Middle frontal gyrus (tissue), 1 donor: ENCODE measurements at regions not wholly inside any gene's neighbourhood (a gene's known extent, or its start where the extent isn't known, plus 50 kb on each side); places are given as distances from the start of the nearest gene placed in this dataset.
"Not testable (repeated sequence)": the region's sequence is repeated elsewhere in the genome, so short reads cannot be mapped to it uniquely, and the experiment has no call there.

Experiments used
- DNase-seq: peaks from one replicate; pipeline ENCODE4 v3.0.0-alpha.2; 2015; ENCODE audit warnings: low spot score; ENCODE audit errors: extremely low spot score

- no peak for DNase-seq
Measured at GRCh38 chr2:5203134-5203755, 488.9 kb upstream of the SOX11 start.

DNA sequence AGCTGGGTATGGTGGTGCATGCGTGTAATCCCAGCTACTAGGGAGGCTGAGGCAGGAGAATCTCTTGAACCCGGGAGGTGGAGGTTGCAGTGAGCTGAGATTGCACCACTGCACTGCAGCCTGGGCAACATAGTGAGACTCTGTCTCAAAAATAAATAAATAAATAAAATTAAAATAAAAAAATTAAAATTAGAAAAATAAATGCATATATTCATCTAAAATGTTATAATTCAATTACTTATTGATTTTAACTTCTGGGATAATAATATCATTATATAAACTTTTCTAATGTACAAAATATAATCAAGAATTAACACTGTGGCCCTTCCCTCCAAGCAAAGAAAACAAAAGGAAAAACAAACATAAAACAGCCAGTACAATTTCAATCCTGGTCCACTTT lies 485.4 kb upstream of the SOX11 start:
- DNase-seq = not testable (repeated sequence)

DNA sequence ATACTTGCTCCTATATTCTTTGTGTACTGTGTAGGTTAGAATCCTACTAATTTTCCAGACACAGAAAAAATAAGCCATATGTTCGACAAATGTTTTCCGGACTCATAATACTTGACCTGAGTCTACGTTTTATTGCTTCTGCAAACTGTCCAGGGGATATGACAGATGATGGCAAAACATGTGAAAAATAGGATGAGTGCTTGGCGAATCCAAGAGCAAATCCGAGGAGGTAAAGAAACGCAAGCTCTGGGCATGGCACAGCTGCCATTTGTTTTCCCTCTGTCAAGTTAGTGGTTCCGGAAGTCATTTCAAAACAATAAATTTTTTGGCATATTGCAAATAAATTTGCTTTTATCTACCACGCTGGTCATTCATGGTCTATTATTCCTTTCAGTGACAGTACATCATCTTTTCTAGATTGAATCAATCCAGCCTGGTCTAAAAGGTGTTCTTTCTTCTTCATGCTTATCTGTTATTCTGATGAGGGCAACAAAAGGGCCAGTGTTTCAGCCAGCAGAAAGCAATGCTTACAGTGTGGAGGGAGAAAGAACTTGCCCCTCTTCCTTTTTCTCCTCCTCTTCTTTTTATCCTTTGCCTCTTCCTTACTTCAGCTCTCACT lies 476.1 kb upstream of the SOX11 start:
- no peak for DNase-seq

GRCh38 chr2:5227062-5227699 lies 465.0 kb upstream of the SOX11 start:
- no peak for DNase-seq

DNA sequence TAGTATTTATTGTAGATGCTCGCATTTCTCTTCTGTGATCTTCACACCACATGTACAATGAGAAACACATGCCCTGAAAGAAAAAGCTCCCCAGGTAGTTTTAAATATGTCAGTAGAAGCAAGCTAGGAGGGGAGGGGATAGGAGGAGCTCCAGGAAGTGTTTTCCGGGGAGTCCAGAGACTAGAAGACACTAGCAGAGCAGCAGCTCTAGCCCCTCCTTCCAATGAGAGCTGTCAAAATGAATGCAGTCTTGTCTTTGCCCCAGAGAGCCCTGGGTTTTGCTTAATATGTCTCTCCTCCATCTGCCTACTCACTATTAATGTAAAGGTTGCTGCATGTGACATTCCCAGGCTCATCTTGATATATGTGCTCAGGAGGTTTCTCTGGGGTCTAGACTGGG lies 462.6 kb upstream of the SOX11 start:
- DNase-seq = no peak

DNA sequence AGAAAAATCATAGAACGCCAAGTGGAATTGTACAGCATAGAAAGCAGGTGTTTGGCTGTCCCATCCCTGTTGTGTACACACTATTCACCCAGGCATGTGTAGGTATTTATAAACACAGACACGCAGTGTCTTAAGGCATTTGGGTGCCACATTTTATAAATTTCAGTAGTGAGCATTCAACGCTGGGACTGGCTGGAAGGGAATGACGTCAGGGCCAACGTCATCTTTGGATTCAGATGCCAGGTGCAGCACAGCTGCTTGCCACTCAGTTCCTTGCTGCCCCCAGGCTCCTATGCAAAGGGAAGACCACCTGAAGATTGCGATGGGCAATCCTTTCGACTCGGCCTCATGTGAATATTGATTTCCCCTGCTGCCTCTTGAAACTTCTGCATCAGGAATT lies 461.7 kb upstream of the SOX11 start:
- no peak for DNase-seq

- DNase-seq = no peak
Measured at GRCh38 chr2:5230855-5231254, 461.3 kb upstream of the SOX11 start.

- no peak for DNase-seq
Measured at GRCh38 chr2:5231287-5231686, 460.9 kb upstream of the SOX11 start.

DNA sequence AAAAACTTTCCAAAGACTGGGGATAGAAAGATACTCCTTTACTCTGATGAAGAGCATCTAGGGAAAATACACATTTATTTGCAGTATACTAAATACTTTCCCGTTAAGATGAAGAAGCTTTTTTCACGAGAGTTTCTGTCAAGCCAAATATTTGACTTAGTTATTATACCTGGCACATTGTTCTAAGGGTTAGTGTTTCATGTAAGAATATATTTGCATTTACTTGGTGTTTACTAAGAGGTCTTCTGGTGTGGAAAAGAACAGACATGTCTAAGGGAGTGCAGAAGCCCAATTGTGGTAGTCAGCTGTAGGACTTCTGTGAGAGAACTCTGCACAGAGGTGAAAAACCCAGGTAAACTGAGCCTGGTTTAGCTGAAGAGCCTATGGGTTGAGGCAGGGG lies 457.6 kb upstream of the SOX11 start:
- DNase-seq = no peak

DNA sequence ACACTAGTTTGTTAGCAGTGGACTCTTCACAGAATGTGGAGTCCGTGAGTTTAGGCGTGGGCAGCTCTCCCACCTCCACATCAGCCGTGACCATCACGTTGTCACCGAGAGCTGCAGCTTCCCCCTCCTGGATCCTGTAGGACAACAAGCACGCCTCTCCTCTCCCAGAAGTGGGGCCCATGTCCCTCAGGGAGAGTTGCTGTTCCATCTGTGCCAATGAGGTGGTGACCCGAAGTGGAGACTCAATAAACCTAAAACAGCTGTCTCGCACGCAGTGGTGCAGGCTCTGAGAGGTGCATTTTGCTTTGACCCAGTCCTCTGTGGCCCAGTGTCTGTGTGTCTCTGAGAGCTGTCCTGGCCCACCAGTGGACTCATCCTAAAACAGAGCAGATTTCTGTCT lies 456.5 kb upstream of the SOX11 start:
- DNase-seq = no peak

DNA sequence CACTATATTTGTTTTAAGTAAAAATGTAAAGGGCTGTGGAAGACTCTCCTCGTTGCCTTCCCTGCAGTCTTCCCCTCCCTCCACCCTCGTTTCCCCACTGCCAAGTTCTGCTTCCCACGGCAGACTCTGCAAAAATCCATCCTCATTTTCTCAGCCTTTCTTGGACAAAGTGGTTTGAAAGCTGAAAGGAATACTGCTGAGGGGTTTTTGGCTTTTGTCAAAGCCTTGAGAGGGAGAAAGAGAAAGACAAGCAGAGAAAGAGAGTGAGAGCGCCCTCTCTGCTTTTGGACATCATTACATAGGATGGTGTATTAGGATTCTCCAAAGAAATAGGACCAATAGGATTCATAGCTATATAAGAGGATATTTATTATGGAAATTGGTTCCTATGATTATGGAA lies 455.9 kb upstream of the SOX11 start:
- DNase-seq = no peak

DNA sequence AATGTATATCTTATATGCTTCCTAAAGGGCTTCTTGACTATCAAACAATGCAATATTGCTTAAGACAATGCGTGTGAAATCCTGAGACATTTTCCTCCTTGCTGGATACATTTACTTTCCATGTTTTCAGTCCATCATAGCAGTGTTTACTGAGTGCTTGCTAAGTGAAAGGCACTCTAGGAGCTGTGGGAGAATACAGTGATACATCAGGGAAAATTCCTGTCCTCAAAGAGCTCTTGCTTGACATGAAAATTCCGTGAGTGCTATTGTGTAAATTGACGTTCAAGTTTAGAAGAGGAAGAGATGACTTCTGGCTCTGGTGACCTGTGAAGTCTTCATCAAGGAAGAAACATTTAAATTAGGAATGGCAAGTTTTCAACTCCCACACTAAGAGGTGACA lies 449.4 kb upstream of the SOX11 start:
- DNase-seq = no peak

DNA sequence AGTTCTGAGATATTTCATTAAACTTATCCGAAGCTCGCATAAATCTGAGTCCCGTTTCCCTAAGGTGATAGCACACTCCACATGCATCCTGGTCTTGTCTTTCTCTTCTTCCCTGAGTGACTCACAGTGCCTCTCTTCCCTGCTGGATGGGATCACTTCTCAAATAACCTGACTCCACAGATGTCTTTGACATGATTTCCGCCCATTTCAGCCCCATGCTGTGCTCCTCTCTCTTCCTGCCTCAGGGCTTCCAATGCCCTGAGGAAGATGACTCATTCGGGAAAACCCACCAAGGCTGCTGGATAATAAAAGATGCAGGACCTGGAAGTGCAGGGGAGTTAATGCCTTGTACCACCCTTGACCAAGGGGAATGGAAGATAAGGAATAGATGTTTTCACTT lies 441.7 kb upstream of the SOX11 start:
- DNase-seq = no peak

DNA sequence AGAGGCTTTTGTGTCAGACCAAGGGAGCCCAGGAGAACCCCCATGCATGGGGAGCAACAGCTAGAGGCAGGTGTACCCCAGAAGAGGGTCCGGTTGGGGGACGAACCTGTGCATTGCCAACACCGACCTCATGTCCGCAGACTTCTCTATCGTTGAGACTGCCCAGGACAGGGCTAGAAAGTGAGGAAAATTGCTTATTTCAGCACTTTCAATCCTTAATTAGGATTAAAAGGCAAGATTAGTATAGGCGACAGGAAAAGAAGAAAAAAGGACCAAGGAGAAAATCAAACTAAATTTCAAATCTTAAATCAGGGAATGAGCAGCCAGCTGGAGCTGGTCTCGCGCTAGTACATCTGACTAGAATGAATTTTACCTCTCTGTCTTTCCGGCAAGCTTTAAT lies 438.9 kb upstream of the SOX11 start:
- no peak for DNase-seq

DNA sequence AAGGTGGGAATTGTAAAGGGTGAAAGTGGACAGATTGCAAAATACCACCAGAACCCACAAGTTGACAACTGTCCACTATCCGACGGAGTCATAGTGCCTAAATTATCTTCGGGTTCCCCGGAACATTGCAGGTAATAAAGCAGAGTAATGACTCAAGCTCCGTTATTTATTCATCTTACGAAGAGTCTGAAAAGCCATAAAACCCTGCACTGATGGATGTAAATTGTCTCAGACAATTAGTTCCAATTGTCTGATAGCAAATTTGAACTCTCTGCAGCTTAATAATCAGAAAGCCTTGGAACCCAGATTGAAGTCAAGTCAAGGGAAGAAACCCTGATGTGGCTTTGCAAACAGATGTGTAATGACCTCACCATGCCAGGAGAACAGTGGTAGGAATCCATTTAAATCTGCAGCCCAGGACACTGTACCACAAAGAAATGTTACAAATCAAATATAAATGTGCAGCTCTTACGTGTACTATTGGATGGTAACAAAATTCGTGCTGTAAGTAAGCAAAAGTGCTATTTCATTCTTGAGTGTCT lies 437.3 kb upstream of the SOX11 start:
- no peak for DNase-seq

GRCh38 chr2:5263291-5263690 lies 428.9 kb upstream of the SOX11 start:
- DNase-seq = no peak

GRCh38 chr2:5264361-5264760 lies 427.8 kb upstream of the SOX11 start:
- no peak for DNase-seq

DNA sequence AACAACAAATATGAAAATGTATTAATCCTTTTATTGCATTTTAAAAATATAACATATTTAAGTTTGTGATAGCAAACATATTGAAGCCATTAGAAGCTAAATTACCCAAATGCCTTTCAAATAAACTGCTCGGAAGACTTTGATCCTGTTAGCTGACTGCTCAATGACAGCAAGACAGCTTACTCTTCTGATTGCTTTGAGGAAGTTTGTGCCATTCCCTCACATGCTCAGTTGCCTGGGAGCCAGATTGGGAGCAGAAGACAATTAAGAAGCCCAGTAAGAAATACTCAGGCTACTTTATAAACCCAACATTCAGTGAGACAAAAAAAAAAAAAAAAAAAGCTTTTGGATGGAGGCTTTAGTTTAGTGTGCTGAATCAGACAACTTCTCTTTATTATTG lies 407.1 kb upstream of the SOX11 start:
- DNase-seq = no peak

DNA sequence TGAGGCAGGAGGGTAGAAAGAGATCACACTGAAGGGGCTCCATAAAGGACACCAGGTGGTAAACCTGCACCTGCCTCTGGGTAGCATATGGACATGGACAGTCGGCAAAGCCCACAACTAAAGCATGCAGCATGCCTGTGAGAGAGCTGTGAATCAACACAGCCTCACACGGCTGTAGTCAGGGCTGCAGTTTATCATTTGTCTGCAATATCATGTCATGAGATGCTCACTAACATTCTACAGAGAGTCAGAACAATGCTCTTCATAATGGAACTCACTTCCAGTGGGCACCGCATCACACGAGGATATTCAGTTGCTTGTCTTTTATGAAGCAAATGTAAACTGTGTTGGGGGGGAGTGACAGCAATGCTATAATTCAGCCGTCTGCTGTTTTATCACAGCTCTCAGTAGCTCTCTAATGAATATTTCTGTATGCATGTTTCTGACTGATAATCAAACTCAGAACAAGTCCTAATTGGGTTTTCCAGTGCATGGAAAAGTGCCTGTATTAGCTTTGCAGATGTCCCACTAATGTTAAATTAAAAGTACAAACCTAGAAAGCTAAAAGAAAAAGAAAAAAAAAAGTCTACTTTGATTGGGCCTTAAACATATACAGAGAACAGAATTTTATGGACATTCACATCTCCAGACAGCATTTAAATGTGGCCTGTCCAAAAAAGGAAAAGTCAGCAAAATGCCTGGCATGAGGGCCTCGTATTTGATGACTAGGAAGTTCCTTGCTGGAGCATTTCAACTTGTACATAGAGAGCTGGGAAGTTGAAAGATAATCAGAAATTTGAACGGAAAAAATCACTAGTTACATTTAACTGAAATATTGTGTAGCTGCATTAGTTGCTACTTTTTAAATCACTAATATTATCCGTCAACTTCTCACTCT lies 406.1 kb upstream of the SOX11 start:
- DNase-seq = no peak

- DNase-seq = no peak
Measured at GRCh38 chr2:5287558-5288334, 404.4 kb upstream of the SOX11 start.
